ENCODE measurements at regions not wholly inside any gene's neighbourhood (a gene's known extent, or its start where the extent isn't known, plus 50 kb on each side); places are given as distances from the start of the nearest gene placed in this dataset.
"Not testable (repeated sequence)": the region's sequence is repeated elsewhere in the genome, so short reads cannot be mapped to it uniquely, and the experiment has no call there.

GRCh38 chr3:190176933-190177525 is 56.3 kb upstream of the P3H2 start:
- H3K79me1 ChIP-seq (ENCODE audit: low read depth in 1 of 2, low read length in 2 of 2); H4K91ac ChIP-seq (ENCODE audit: insufficient read depth, low read depth, low read length); H2AK9ac ChIP-seq (replicated peaks; ENCODE audit: low read depth, low read length, poor library complexity); H2BK15ac ChIP-seq (ENCODE audit: low read depth, low read length); H3K56ac ChIP-seq (ENCODE audit: extremely low read depth, insufficient read depth, low read length); H3K27ac ChIP-seq (ENCODE audit: insufficient read depth, low read length); intact Hi-C loops (cut with micrococcal nuclease); H2BK5ac ChIP-seq (ENCODE audit: low read depth, low read length, poor library complexity, severe bottlenecking); in situ Hi-C loops (cut with MboI; ENCODE audit: low sequenced_read_pairs); H2AK5ac ChIP-seq (ENCODE audit: low read depth, low read length); H3K4me3 ChIP-seq (ENCODE audit: insufficient read depth, low read depth, low read length); H2AFZ ChIP-seq (replicated peaks; ENCODE audit: low read length, poor library complexity); CTCF ChIA-PET; H3K23ac ChIP-seq (ENCODE audit: low read depth, low read length); H3K4me1 ChIP-seq (ENCODE audit: control insufficient read depth, insufficient read depth, low read length); dilution Hi-C loops (cut with HindIII; ENCODE audit: low sequenced_read_pairs, unreplicated experiment); DNase-seq; H2BK120ac ChIP-seq (ENCODE audit: low read depth, low read length); H3K4ac ChIP-seq (ENCODE audit: low read depth, low read length); BruUV-seq (replicated peaks); H3K4me2 ChIP-seq (ENCODE audit: low read depth, low read length); POLR2A ChIA-PET (ENCODE audit: unreplicated experiment); H3K14ac ChIP-seq (replicated peaks; ENCODE audit: low read depth, low read length); ATAC-seq (ENCODE audit: low read depth); H3K36me3 ChIP-seq (ENCODE audit: control insufficient read depth, insufficient read depth, low read length); H2BK20ac ChIP-seq (ENCODE audit: low read depth, low read length); H3K18ac ChIP-seq (ENCODE audit: low read depth, low read length); H3K9me1 ChIP-seq (ENCODE audit: insufficient read depth, low read length); H4K5ac ChIP-seq (ENCODE audit: low read depth, low read length); H4K20me1 ChIP-seq (ENCODE audit: insufficient read depth, low read length); H3K9ac ChIP-seq (ENCODE audit: low read depth, low read length); H3K9me3 ChIP-seq (ENCODE audit: control insufficient read depth, insufficient read depth, low read length); H4K8ac ChIP-seq (ENCODE audit: low read depth in 2 of 2, low read length in 2 of 2); H3K27me3 ChIP-seq (ENCODE audit: control insufficient read depth, insufficient read depth, low read length): not testable (repeated sequence)
- 100% methylated on average over 11 of the region's 39 CpGs; no CpG with 5 or more reads in 1 of the 2 experiments for WGBS, 2 experiments (ENCODE audit: extremely low coverage in 2 of 2, insufficient read length in 1 of 2)

DNA sequence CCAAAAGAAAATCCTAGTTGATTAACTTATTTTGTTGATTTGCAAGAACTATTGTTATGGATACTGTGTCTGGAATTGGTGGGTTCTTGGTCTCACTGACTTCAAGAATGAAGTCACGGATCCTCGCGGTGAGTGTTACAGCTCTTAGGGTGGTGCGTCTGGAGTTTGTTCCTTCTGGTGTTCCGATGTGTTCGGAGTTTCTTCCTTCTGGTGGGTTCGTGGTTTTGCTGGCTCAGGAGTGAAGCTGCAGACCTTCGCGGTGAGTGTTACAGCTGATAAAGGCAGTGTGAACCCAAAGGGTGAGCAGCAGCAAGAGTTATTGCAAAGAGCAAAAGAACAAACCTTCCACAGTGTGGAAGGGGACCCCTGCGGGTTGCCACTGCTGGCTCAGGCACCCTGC is 55.4 kb upstream of the P3H2 start:
- H3K27me3 ChIP-seq (ENCODE audit: control insufficient read depth, insufficient read depth, low read length); BruUV-seq (replicated peaks); H3K23ac ChIP-seq (ENCODE audit: low read depth, low read length); H3K14ac ChIP-seq (replicated peaks; ENCODE audit: low read depth, low read length); H2BK15ac ChIP-seq (ENCODE audit: low read depth, low read length); DNase-seq; H2BK120ac ChIP-seq (ENCODE audit: low read depth, low read length); intact Hi-C loops (cut with micrococcal nuclease); H2AK5ac ChIP-seq (ENCODE audit: low read depth, low read length); H3K4me3 ChIP-seq (ENCODE audit: insufficient read depth, low read depth, low read length); H3K79me1 ChIP-seq (ENCODE audit: low read depth in 1 of 2, low read length in 2 of 2); H2AK9ac ChIP-seq (replicated peaks; ENCODE audit: low read depth, low read length, poor library complexity); H4K5ac ChIP-seq (ENCODE audit: low read depth, low read length); H3K9me3 ChIP-seq (ENCODE audit: control insufficient read depth, insufficient read depth, low read length); H4K91ac ChIP-seq (ENCODE audit: insufficient read depth, low read depth, low read length); POLR2A ChIA-PET (ENCODE audit: unreplicated experiment); H2BK5ac ChIP-seq (ENCODE audit: low read depth, low read length, poor library complexity, severe bottlenecking); H3K18ac ChIP-seq (ENCODE audit: low read depth, low read length); ATAC-seq (ENCODE audit: low read depth); H3K9me1 ChIP-seq (ENCODE audit: insufficient read depth, low read length); H3K4me1 ChIP-seq (ENCODE audit: control insufficient read depth, insufficient read depth, low read length); H3K9ac ChIP-seq (ENCODE audit: low read depth, low read length); H3K27ac ChIP-seq (ENCODE audit: insufficient read depth, low read length); H2BK20ac ChIP-seq (ENCODE audit: low read depth, low read length); H2AFZ ChIP-seq (replicated peaks; ENCODE audit: low read length, poor library complexity); dilution Hi-C loops (cut with HindIII; ENCODE audit: low sequenced_read_pairs, unreplicated experiment); H4K8ac ChIP-seq (ENCODE audit: low read depth in 2 of 2, low read length in 2 of 2); H4K20me1 ChIP-seq (ENCODE audit: insufficient read depth, low read length); H3K36me3 ChIP-seq (ENCODE audit: control insufficient read depth, insufficient read depth, low read length); in situ Hi-C loops (cut with MboI; ENCODE audit: low sequenced_read_pairs); H3K56ac ChIP-seq (ENCODE audit: extremely low read depth, insufficient read depth, low read length); H3K4me2 ChIP-seq (ENCODE audit: low read depth, low read length): not testable (repeated sequence)
- WGBS, 2 experiments (ENCODE audit: extremely low coverage in 2 of 2, insufficient read length in 1 of 2): 83% methylated on average over 3 of the region's 10 CpGs; no CpG with 5 or more reads in 1 of the 2 experiments
- H3K4ac ChIP-seq (ENCODE audit: low read depth, low read length): peak overlapping the region; percentile 2; the same call in 1 of the 2 replicates
- CTCF ChIA-PET: interaction anchor here (0.6 kb wide), 1 partner anchor 165 kb away, joined by 4 read pairs; no protein-coding TSS in a partner anchor
